ENCODE measurements at regions not wholly inside any gene's neighbourhood (a gene's known extent, or its start where the extent isn't known, plus 50 kb on each side); places are given as distances from the start of the nearest gene placed in this dataset.

DNA sequence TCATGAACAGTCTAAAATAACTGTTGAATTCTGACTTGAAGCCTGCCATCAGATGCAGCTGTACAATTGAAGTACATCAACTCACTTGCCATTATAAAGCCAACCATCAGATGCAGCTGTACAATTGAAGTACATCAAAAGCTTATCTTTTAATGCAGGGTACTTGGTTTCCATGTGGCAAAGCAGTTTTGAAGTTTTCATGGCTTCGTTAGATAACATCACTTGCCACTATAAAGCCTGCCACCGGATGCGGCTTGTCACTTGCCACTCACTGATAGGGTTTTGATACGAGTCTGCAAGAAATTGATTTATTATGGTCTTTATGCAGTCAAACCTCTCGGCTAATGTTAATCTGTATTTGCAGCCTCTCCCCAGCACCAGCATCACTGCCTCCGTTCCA, 1605.8 kb downstream of the SUCLG1 start:
- TF ChIP-seq POLR2A (IDR thresholded peaks at IDR 0.05; ENCODE audit: low read length) (no peak), GATA1 (IDR thresholded peaks at IDR 0.05; ENCODE audit: low read depth, low read length) (no peak)
- DNase-seq, result peak; percentile 69 to 91

DNA sequence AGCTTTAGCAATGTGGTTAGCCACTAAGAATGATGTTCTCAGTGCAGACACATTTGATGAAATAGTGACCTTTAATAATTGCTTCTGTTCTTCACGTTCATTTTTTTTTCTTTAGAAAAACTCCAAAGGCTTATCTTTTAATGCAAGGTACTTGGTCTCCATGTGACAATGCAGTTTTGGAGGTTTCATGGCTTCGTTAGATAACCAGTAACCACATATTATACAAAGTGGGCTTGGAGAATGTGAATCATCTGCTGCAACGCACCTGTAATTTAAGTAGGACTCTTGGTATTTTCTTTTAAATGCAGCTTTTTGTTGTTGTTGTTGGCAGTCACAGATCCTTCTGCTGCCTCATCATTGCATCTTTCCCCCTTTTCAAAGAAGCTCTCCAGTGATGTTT, 1606.3 kb downstream of the SUCLG1 start:
- DNase-seq, result peak; percentile 82 to 89
- TF ChIP-seq POLR2A (IDR thresholded peaks at IDR 0.05; ENCODE audit: low read length) (no peak), GATA1 (IDR thresholded peaks at IDR 0.05; ENCODE audit: low read depth, low read length) (no peak)

DNA sequence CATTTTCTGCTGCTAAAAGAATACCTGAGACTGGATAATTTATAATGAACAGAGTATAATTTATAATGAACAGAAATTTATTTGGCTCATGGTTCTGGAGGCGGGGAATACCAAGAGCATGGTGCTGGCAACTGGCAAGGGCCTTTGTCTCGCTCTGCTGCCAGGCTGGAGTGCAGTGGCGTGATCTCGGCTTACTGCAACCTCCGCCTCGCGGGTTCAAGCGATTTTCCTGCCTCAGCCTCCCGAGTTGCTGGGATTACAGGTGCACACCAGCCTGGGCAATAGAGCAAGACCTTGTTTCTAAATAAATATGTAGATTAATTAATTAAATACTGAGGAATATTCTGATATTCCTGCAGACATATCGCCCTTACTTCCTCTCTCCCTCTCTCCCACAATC, 1610.8 kb downstream of the SUCLG1 start:
- no peak for DNase-seq
- TF ChIP-seq POLR2A (IDR thresholded peaks at IDR 0.05; ENCODE audit: low read length), result no peak
- no peak for TF ChIP-seq GATA1 (IDR thresholded peaks at IDR 0.05; ENCODE audit: low read depth, low read length)

DNA sequence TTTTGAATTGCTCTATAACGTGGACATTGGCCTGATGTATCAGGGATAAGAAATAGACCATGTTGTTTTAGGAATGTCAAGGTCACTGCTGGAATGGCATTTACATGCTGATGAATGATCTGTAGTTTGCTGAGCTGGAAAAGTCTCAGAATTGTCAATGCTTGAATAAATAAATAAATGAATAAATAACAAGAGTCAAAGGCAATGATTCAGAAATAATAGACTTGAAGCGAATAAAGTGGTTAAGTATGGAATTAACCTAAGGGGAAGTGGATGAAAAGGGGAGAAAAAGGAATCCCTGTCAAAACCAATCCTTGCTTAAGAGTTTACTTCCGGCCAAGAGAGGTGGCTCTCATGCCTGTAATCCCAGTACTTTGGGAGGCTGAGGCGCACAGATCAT, 1620.0 kb downstream of the SUCLG1 start:
- DNase-seq, result no peak
- no peak for TF ChIP-seq GATA1 (IDR thresholded peaks at IDR 0.05; ENCODE audit: low read depth, low read length)
- no peak for TF ChIP-seq POLR2A (IDR thresholded peaks at IDR 0.05; ENCODE audit: low read length)

DNA sequence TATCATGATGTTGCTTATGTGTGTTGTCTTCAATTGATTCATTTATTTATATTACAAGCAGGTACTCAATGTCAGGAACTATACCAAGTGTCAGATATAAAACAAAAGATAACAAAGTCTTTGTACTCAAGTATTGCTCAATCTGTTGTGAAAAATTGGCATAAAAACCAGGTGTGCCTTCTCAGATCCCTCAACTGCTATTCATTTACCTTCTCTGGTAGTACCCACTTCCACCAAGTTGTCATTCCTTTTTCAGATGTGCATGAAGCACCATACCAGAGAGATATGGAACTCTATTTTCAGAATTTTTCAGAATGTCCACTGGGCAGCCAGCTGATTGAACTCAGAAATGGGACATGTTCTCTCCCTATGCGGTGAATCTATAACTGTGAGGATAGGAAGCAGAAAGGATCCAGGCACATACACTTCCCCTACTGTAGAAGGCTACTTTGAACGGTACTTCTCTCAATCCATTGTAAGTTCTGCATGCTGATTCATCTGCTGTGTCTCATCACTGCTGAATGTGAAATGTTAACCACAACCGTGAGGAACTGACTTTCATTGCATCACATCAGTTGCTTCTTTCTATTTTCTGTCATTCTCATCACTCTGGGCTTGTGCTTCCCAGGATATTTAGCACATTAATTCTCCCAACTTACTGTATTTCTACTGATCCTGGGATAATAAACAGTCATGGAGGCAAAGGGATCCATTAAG, 1621.3 kb downstream of the SUCLG1 start:
- DNase-seq, result peak in 1 of 2 experiments; percentile 16

DNA sequence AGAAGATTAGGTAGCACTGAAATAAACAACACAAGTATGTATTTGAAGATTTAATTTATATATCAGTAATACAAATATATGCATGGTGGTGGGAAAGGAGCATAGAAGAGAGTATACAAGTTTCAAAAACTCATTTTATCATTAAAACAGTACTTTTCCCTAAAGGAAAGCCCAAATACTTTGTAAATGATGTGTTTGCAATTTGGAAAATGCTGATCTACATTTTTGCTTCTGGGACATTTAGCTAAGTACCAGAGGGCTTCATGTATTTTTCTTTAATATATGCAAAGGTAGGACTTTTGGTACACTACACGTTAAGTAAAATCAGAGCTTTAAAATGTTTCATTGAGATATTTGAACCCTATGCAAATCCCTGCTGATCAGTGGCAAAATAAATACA, 1624.2 kb downstream of the SUCLG1 start:
- no peak for TF ChIP-seq GATA1 (IDR thresholded peaks at IDR 0.05; ENCODE audit: low read depth, low read length)
- DNase-seq, result no peak

More for the DNA sequence above, 1621.3 kb downstream of the SUCLG1 start:
- TF ChIP-seq POLR2A (IDR thresholded peaks at IDR 0.05; ENCODE audit: low read length), result no peak
- TF ChIP-seq GATA1 (IDR thresholded peaks at IDR 0.05; ENCODE audit: low read depth, low read length), result no peak

DNA sequence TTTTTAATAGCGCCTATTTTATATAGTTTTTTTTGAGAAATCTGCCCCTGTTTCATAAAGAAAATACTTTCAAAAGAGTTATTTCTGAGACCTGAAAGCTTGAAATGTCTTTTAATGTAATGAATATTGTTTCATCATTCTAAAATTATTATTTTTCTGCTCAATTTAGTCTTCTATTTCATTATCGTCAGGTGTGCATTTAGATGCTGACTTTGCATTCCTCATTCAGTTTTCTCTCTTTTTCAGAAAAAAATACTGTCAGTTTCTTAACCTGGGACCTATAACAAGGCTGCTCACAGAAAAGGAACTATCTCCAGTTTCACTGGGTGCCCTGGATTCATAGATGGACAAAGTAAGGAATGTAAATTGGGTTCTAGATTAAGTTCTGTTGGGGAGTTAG, 1631.7 kb downstream of the SUCLG1 start:
- no peak for TF ChIP-seq POLR2A (IDR thresholded peaks at IDR 0.05; ENCODE audit: low read length)
- TF ChIP-seq GATA1 (IDR thresholded peaks at IDR 0.05; ENCODE audit: low read depth, low read length), result no peak

DNA sequence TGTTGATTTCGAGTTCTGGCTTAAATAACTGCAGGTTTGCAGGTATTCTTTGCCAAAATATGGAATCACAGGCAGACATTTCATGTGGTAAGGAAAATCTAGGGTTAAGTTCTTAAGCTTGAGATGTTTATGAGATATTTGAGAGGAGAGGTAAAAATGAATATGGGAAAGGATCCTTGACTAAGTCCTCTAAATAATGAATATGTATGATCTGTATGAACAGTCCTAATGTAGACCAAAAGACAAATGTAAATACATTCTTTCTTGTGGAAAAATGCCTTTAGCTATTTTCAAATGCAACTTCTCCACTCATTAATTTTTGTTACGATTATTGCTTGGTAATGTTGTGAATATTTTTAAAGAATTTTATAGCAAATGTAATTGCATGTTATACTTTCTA, 1632.6 kb downstream of the SUCLG1 start:
- TF ChIP-seq GATA1 (IDR thresholded peaks at IDR 0.05; ENCODE audit: low read depth, low read length) (no peak), POLR2A (IDR thresholded peaks at IDR 0.05; ENCODE audit: low read length) (no peak)
- DNase-seq, result no peak

More for the DNA sequence above, 1631.7 kb downstream of the SUCLG1 start:
- no peak for DNase-seq

DNA sequence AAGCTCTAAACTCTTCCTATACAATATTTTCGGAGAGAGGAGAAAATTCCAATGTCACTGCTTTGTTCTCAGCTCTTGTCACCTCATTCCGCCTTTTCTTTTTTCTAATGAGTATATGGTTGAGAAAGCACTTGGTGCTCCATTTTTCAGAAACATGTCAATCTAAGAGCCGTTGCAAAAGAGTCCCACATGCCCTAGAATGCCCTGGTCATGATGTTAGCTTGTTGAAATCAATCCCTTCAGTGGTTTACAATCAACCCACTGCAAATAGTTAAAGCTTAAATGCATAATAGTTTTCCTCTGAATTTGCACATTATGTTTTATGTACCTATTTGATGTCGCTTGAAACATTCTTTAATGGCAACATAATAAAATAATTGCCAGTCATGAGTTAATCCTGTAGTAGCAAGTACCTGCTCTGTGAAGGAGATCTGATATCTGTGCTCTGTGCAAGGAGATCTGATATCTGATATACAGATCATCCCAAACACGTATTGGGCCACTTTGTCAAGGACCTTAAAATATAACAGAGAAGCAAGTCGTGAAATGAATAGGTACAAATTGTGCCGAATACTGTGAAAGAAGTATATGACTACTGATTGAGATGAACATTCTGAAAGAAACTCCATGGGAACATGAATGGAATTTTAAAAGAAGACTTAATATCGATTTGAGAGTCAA, 1633.5 kb downstream of the SUCLG1 start:
- TF ChIP-seq GATA1 (IDR thresholded peaks at IDR 0.05; ENCODE audit: low read depth, low read length) (no peak), POLR2A (IDR thresholded peaks at IDR 0.05; ENCODE audit: low read length) (no peak)
- no peak for DNase-seq

DNA sequence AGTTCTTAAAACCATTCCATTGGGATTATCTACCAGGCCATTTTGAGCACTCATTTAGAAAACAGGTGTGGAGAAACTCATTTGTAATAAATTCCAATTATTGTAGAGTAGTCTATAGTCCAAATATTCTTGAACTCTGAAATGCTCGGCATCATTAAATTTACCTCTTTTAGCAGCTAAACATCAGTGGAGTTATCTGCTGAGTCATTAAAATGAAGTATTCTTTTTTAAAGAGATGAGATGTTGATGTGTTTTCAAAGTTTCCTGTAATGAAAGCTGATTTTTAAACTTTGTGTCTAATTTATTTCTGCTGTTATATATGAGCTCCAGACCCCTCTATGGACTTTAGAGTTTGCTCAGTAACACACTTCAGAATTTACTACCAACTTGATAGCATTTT, 1635.2 kb downstream of the SUCLG1 start:
- no peak for DNase-seq
- TF ChIP-seq POLR2A (IDR thresholded peaks at IDR 0.05; ENCODE audit: low read length) (no peak), GATA1 (IDR thresholded peaks at IDR 0.05; ENCODE audit: low read depth, low read length) (no peak)

DNA sequence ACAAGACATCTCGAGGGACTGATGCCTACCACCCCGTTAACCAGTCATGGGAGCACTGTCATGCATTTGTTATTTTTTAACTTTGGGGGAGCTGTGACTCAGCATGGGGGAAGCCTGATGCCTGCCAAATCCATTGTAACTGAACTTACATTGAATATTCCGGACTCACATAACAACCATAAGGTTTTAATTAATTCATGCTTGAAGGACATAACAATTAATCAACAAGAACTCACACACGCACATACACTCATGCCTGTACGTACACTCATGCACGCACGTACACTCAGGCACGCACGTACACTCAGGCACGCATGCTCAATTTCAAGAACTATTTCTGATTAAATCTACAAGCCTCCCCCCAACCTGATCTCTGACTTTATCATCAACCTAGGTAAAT, 1639.1 kb downstream of the SUCLG1 start:
- TF ChIP-seq POLR2A (IDR thresholded peaks at IDR 0.05; ENCODE audit: low read length) (no peak), GATA1 (IDR thresholded peaks at IDR 0.05; ENCODE audit: low read depth, low read length) (no peak)

DNA sequence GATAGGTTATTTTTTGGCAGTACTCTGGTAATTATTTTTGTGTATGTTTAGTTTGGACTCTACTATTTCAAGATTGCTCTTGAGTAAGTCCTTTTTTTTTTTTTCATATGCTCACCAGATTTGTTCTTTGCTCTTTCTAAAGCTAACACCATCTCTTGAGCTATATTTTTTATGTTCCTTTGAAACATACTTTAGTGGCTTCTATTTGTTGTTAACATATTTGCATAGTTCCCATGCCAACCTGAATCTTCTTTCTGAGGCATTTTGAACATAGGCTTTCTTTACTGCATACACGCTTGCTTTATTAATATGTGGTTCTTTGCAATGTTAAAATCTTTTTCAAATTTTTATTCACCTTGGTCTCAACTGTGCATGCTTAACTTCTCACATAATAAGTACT, 1644.9 kb downstream of the SUCLG1 start:
- TF ChIP-seq POLR2A (IDR thresholded peaks at IDR 0.05; ENCODE audit: low read length), result no peak
- TF ChIP-seq GATA1 (IDR thresholded peaks at IDR 0.05; ENCODE audit: low read depth, low read length), result no peak
- DNase-seq, result no peak

More for the DNA sequence above, 1639.1 kb downstream of the SUCLG1 start:
- DNase-seq, result no peak

DNA sequence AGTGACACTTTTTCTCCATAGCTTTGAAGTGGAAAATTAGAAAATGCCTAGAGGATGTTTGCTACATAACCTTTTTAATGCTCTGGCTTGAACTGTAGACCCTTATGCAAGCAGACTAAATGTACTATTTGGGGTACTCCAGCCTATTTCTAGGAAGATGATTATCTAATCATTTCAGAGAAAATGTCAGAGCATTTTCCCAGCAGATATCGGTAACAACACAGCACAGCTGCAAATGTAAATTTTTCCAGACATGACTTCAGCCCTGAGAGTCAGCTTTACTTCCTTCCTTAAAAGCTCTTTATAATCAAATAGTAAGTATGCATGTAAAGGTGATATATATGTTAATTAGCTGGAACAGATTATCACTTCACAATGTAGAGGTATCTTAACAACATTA, 1647.1 kb downstream of the SUCLG1 start:
- no peak for TF ChIP-seq GATA1 (IDR thresholded peaks at IDR 0.05; ENCODE audit: low read depth, low read length)
- TF ChIP-seq POLR2A (IDR thresholded peaks at IDR 0.05; ENCODE audit: low read length), result no peak

DNA sequence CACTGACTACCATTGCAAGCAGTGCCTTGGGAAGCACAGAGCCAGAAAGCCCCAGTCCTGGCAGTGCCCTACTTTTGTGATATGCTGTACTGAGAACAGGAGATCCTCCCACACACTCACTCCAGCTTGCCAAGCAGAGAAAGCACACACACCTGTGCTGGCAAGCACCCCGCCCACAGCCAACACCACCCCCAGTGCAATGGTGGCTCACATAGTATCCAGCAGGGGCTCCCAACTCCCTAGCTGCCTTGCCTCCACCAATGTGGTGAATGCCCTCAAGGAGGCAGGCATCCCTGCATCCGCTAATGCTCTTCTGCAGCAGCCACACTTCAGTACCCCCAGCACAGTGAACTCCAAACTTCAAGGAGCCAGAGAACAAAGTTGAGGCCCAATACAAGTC, 1655.8 kb downstream of the SUCLG1 start:
- TF ChIP-seq POLR2A (IDR thresholded peaks at IDR 0.05; ENCODE audit: low read length), result no peak
- no peak for TF ChIP-seq GATA1 (IDR thresholded peaks at IDR 0.05; ENCODE audit: low read depth, low read length)
- DNase-seq, result no peak

More for the DNA sequence above, 1647.1 kb downstream of the SUCLG1 start:
- peak; percentile 66 to 80 for DNase-seq

DNA sequence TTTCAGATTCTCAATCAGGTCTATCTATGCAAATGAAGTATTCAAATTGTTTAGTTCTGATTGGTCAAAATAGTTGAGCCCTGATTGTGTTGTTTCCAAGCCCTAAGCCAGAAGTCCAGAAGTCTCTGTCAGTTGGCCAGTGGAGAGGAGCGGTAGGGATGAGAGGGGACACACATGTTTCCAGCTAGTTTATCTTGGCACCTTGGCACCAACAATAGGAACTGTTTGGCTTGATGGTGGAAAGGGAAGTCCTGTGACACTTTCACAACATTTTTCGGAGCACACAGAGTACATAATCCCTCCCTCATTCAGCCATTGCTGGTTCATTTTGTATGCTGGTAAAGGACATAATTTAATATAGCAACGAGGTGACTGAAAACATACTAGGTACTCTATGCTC, 1661.6 kb downstream of the SUCLG1 start:
- DNase-seq, result no peak
- TF ChIP-seq POLR2A (IDR thresholded peaks at IDR 0.05; ENCODE audit: low read length) (no peak), GATA1 (IDR thresholded peaks at IDR 0.05; ENCODE audit: low read depth, low read length) (no peak)
